IMR-90 (cell line): ENCODE measurements at regions not wholly inside any gene's neighbourhood (a gene's known extent, or its start where the extent isn't known, plus 50 kb on each side); places are given as distances from the start of the nearest gene placed in this dataset.

Experiments used
- ATAC-seq: fragments of 200-7000 bp; cut with Tn5 transposase; 2 replicates; pipeline ENCODE4 v1.9.1; 2020; ENCODE audit warnings: low read depth, mild to moderate bottlenecking, moderate library complexity
- BruUV-seq: library from RNA; stranded (reverse); fragments of 400-500 nt; replicated peaks from 2 replicates; lab custom pipeline; 2021; lab: Mats Ljungman, UMichigan
- CTCF ChIA-PET: fragments of 300-600 bp; formaldehyde crosslinking; extraction: SDS; loops from one replicate; lab custom pipeline; 2021; ENCODE audit warnings: antibody characterized with exemption; lab: Yijun Ruan, JAX
- POLR2A ChIA-PET: fragments of 300-600 bp; sonication (Branson Sonifier 250); formaldehyde crosslinking; loops from one replicate; lab custom pipeline; 2022; ENCODE audit warnings: antibody characterized with exemption; ENCODE audit not compliant: unreplicated experiment; lab: Charles Lee
- DNase-seq: peaks from one replicate; pipeline ENCODE4 v3.0.0; 2013
- H2AFZ ChIP-seq: replicated peaks from 2 replicates; pipeline ENCODE3; 2013; ENCODE audit warnings: low read length, mild to moderate bottlenecking; ENCODE audit not compliant: poor library complexity
- H2AK5ac ChIP-seq: 2 replicates; pipeline ENCODE4 v1.6.1; 2013; ENCODE audit warnings: low read depth, low read length, inconsistent platforms
- H2AK9ac ChIP-seq: replicated peaks from 2 replicates; pipeline ENCODE3; 2013; ENCODE audit warnings: mild to moderate bottlenecking, low read depth, low read length, moderate library complexity; ENCODE audit not compliant: poor library complexity
- H2BK120ac ChIP-seq: 2 replicates; pipeline ENCODE4 v1.6.1; 2013; ENCODE audit warnings: low read depth, low read length, inconsistent platforms
- H2BK15ac ChIP-seq: 3 replicates; pipeline ENCODE4 v1.6.1; 2013; ENCODE audit warnings: low read depth, low read length, inconsistent platforms
- H2BK20ac ChIP-seq: 2 replicates; pipeline ENCODE4 v1.6.1; 2013; ENCODE audit warnings: low read depth, mild to moderate bottlenecking, inconsistent platforms, low read length, moderate library complexity
- H2BK5ac ChIP-seq: 2 replicates; pipeline ENCODE4 v1.6.1; 2013; ENCODE audit warnings: mild to moderate bottlenecking, low read depth, low read length, inconsistent platforms; ENCODE audit not compliant: poor library complexity, severe bottlenecking
- H3K14ac ChIP-seq: replicated peaks from 2 replicates; pipeline ENCODE4 v1.6.1; 2013; ENCODE audit warnings: low read depth, low read length, inconsistent platforms
- H3K18ac ChIP-seq: 2 replicates; pipeline ENCODE4 v1.6.1; 2013; ENCODE audit warnings: low read depth, low read length, control low read depth
- H3K23ac ChIP-seq: 2 replicates; pipeline ENCODE4 v1.6.1; 2013; ENCODE audit warnings: low read depth, low read length, inconsistent platforms
- H3K27ac ChIP-seq: 2 replicates; pipeline ENCODE4 v1.5.1; 2013; ENCODE audit warnings: mild to moderate bottlenecking, control low read depth, low read length; ENCODE audit not compliant: insufficient read depth
- H3K27me3 ChIP-seq: 2 replicates; pipeline ENCODE4 v1.6.1; 2013; ENCODE audit warnings: low read length; ENCODE audit not compliant: control insufficient read depth, insufficient read depth
- H3K36me3 ChIP-seq: 2 replicates; pipeline ENCODE4 v1.6.1; 2013; ENCODE audit warnings: low read length, mixed read lengths; ENCODE audit not compliant: control insufficient read depth, insufficient read depth
- H3K4ac ChIP-seq: 2 replicates; pipeline ENCODE4 v1.6.1; 2013; ENCODE audit warnings: low read depth, low read length, inconsistent platforms
- H3K4me1 ChIP-seq: 2 replicates; pipeline ENCODE4 v1.6.1; 2013; ENCODE audit warnings: low read length, mixed read lengths; ENCODE audit not compliant: control insufficient read depth, insufficient read depth
- H3K4me2 ChIP-seq: 2 replicates; pipeline ENCODE4 v1.6.1; 2013; ENCODE audit warnings: low read depth, mild to moderate bottlenecking, control low read depth, low read length, moderate library complexity
- H3K4me3 ChIP-seq: 2 replicates; pipeline ENCODE4 v1.5.1; 2013; ENCODE audit warnings: low read depth, mild to moderate bottlenecking, control low read depth, low read length, moderate library complexity; ENCODE audit not compliant: insufficient read depth
- H3K56ac ChIP-seq: 2 replicates; pipeline ENCODE4 v1.6.1; 2013; ENCODE audit warnings: low read length, inconsistent platforms; ENCODE audit not compliant: insufficient read depth; ENCODE audit errors: extremely low read depth
- H3K79me1 ChIP-seq, 2 experiments: 2 replicates each; pipeline ENCODE4 v1.6.1; 2013; ENCODE audit warnings: low read length in 2 of 2, inconsistent platforms in 1 of 2, low read depth in 1 of 2
- H3K9ac ChIP-seq: 2 replicates; pipeline ENCODE4 v1.6.1; 2013; ENCODE audit warnings: low read depth, low read length, control low read depth
- H3K9me1 ChIP-seq: 2 replicates; pipeline ENCODE4 v1.6.1; 2013; ENCODE audit warnings: low read length, inconsistent platforms; ENCODE audit not compliant: insufficient read depth
- H3K9me3 ChIP-seq: 2 replicates; pipeline ENCODE4 v1.6.1; 2013; ENCODE audit warnings: low read length; ENCODE audit not compliant: control insufficient read depth, insufficient read depth
- H4K20me1 ChIP-seq: 2 replicates; pipeline ENCODE4 v1.6.1; 2013; ENCODE audit warnings: low read length, inconsistent platforms; ENCODE audit not compliant: insufficient read depth
- H4K5ac ChIP-seq: 2 replicates; pipeline ENCODE4 v1.6.1; 2013; ENCODE audit warnings: mild to moderate bottlenecking, low read depth, low read length, control low read depth
- H4K8ac ChIP-seq, 2 experiments: 2 replicates each; pipeline ENCODE4 v1.6.1; 2013; ENCODE audit warnings: low read depth in 2 of 2, low read length in 2 of 2, control low read depth in 1 of 2, inconsistent platforms in 1 of 2
- H4K91ac ChIP-seq: 2 replicates; pipeline ENCODE4 v1.6.1; 2013; ENCODE audit warnings: low read depth, low read length, inconsistent platforms; ENCODE audit not compliant: insufficient read depth
- BHLHE40 ChIP-seq: fragments of 150-350 bp; IDR thresholded peaks from 2 replicates; pipeline ENCODE4 v1.6.1; 2016; ENCODE audit warnings: mild to moderate bottlenecking, low read depth, low read length
- CEBPB ChIP-seq: IDR thresholded peaks from 2 replicates; pipeline ENCODE4 v1.6.1; 2012; ENCODE audit warnings: low read depth, low read length, improper control_type of control experiment
- CHD1 ChIP-seq: IDR thresholded peaks from 2 replicates; pipeline ENCODE4 v1.6.1; 2012; ENCODE audit warnings: low read depth, low read length, improper control_type of control experiment
- MAZ ChIP-seq: IDR thresholded peaks from 2 replicates; pipeline ENCODE4 v1.6.1; 2012; ENCODE audit warnings: low read depth, mild to moderate bottlenecking, low read length, improper control_type of control experiment, moderate library complexity, borderline replicate concordance
- RCOR1 ChIP-seq: IDR thresholded peaks from 2 replicates; pipeline ENCODE4 v1.6.1; 2012; ENCODE audit warnings: mild to moderate bottlenecking, low read length, improper control_type of control experiment; ENCODE audit not compliant: insufficient replicate concordance
- SMC3 ChIP-seq: fragments of 150-350 bp; IDR thresholded peaks from 2 replicates; pipeline ENCODE4 v1.6.1; 2016; ENCODE audit warnings: low read depth, mild to moderate bottlenecking, antibody characterized with exemption, low read length, moderate library complexity
- WGBS, 2 experiments: methylation state at CpG; one replicate each; pipeline versions ENCODE4 v1.1.5 to v1.1.7; 2013; ENCODE audit warnings: missing lambda C conversion rate in 2 of 2; ENCODE audit not compliant: insufficient read length in 1 of 2; ENCODE audit errors: extremely low coverage in 2 of 2; 5-methylcytosine and 5-hydroxymethylcytosine counted together
- dilution Hi-C: fragments of 300-500 bp; cut with HindIII; formaldehyde crosslinking; loops from one replicate; pipeline ENCODE4 v1.14.3; 2018; ENCODE audit warnings: low sequenced_read_pairs; ENCODE audit not compliant: unreplicated experiment
- in situ Hi-C: fragments of 300-500 bp; cut with MboI; formaldehyde crosslinking; loops from 3 replicates; pipeline ENCODE4 v1.14.3; 2019; ENCODE audit warnings: low sequenced_read_pairs, inconsistent platforms, mixed read lengths
- intact Hi-C: fragments of 100-400 bp; cut with micrococcal nuclease; formaldehyde crosslinking; loops from 2 replicates; pipeline ENCODE4 v1.10.0; 2022
- TF ChIP-seq, protein P1 (sequence below): fragments of 150-350 bp; IDR thresholded peaks from 2 replicates; pipeline ENCODE4 v1.6.1; 2017; ENCODE audit warnings: mild to moderate bottlenecking, antibody characterized with exemption, low read length, low read depth

DNA sequence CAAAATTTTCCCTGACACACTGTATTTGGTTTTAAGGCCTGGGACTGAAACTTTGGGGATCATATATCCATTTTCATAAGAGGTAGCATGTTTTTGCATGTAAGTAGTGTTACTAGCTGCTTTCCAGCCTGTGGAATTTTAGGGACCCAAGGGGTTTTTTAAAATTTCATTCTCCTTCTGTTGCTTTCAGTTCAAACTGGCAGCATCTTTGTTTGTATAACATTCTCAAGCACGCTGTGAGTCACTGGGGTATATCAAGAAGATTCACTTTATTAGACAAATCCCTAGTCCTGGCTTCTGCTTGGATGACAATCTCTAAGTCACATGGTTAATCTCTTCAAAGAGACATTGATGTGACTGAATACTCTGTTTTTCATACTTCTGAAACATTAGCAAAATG lies 479.0 kb downstream of the CYLC2 start:
- no peak for DNase-seq
- POLR2A ChIA-PET = no interaction called here
- Histone ChIP-seq H2AK5ac (no peak overlapping the region), H3K4me3 (no peak overlapping the region), H3K4me2 (no peak overlapping the region), H3K9me3 (peaks cover 12% of the 10 kb centered on the region), H4K5ac (no peak overlapping the region), H4K91ac (no peak overlapping the region), H2AK9ac (no peak overlapping the region), H2BK20ac (no peak overlapping the region), H3K36me3 (no peaks in the 10 kb centered on the region), H3K56ac (no peak overlapping the region), H3K27ac (no peak overlapping the region), H2BK120ac (no peak overlapping the region), H3K4ac (no peak overlapping the region), H3K27me3 (no peaks in the 10 kb centered on the region), H3K23ac (no peak overlapping the region), H2BK15ac (no peak overlapping the region), H2AFZ (no peak overlapping the region), H4K8ac (no peak overlapping the region), H3K4me1 (no peaks in the 10 kb centered on the region), H3K18ac (no peak overlapping the region), H4K20me1 (no peaks in the 10 kb centered on the region), H3K79me1 (no peaks in the 10 kb centered on the region), H3K9ac (no peak overlapping the region), H3K9me1 (no peaks in the 10 kb centered on the region), H2BK5ac (no peak overlapping the region), H3K14ac (no peak overlapping the region)
- no CpG with 5 or more reads among the region's 1 CpG for WGBS, 2 experiments
- in situ Hi-C loops = no loop called here
- TF ChIP-seq SMC3 = no peak
- no peak for TF ChIP-seq CEBPB
- no peak for TF ChIP-seq RCOR1
- no peak for TF ChIP-seq CHD1
- TF ChIP-seq MAZ = no peak
- TF ChIP-seq BHLHE40 = no peak
- TF ChIP-seq, protein P1, sequence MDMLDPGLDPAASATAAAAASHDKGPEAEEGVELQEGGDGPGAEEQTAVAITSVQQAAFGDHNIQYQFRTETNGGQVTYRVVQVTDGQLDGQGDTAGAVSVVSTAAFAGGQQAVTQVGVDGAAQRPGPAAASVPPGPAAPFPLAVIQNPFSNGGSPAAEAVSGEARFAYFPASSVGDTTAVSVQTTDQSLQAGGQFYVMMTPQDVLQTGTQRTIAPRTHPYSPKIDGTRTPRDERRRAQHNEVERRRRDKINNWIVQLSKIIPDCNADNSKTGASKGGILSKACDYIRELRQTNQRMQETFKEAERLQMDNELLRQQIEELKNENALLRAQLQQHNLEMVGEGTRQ = no peak
- BruUV-seq = no TSS peak
- CTCF ChIA-PET = no interaction called here
- intact Hi-C loops = no loop called here
- no peak for ATAC-seq
- dilution Hi-C loops = no loop called here
